ENCODE measurements at regions not wholly inside any gene's neighbourhood (a gene's known extent, or its start where the extent isn't known, plus 50 kb on each side); places are given as distances from the start of the nearest gene placed in this dataset.

DNA sequence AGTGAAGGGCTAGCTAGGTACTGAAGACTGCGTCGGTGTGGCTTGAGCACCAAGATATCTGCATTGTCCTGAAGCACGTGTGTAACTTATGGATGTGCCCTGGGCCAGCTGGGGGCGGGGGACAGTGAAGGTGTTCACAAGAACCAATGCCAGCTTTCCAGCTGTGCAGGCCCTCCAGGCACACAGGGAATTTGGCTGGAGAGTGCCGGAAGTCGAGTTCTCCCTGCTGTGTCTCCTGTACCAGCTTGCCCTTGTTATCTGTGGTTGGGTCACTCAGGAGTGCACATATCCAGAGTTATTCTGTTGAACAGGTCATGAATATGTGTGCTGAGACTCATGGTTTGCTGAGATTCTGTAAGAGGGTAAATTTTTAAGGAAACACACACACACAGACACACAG, 75.9 kb upstream of the CRY1 start:
- no peak overlapping the region for H3K9ac ChIP-seq (ENCODE audit: insufficient read depth, low read depth, low read length)
- ATAC-seq (no peak), DNase-seq (ENCODE audit: low spot score) (no peak), FAIRE-seq (no peak)
- intact Hi-C loops (cut with micrococcal nuclease; ENCODE audit: unreplicated experiment) (no loop called here), in situ Hi-C loops (cut with HindIII; ENCODE audit: extremely low pct_ligation_motif_present, low pct_unique_long_range_greater_than_20kb) (no loop called here)
- peaks cover 0 to under 1% of the 10 kb centered on the region in 2 experiments; a peak in 2 of 5 replicates for H3K27me3 ChIP-seq (ENCODE audit: control insufficient read depth in 1 of 2, insufficient read depth in 2 of 2, low read length in 2 of 2)
- TF ChIP-seq ISL2 (CRISPR knock-in tag; IDR thresholded peaks at IDR 0.05) (no peak), ZNF549 (CRISPR knock-in tag; IDR thresholded peaks at IDR 0.05) (no peak), ZNF331 (CRISPR knock-in tag; IDR thresholded peaks at IDR 0.05) (no peak), ZNF383 (CRISPR knock-in tag; IDR thresholded peaks at IDR 0.05; ENCODE audit: borderline replicate concordance) (no peak), SP1 (IDR thresholded peaks at IDR 0.05) (no peak), SP1 (CRISPR knock-in tag; IDR thresholded peaks at IDR 0.05) (no peak)
- H3K4me2 ChIP-seq (ENCODE audit: low read depth, low read length): no peak overlapping the region
- no peak overlapping the region for H3K27ac ChIP-seq (ENCODE audit: extremely low read length, insufficient read depth, low read length)
- H3K4me3 ChIP-seq (replicated peaks in 1 of 3; ENCODE audit: insufficient read depth in 1 of 3, low read depth in 2 of 3, low read length in 3 of 3): no peak overlapping the region
- H4K20me1 ChIP-seq (ENCODE audit: insufficient read depth, low read length): no peaks in the 10 kb centered on the region
- H3K36me3 ChIP-seq (replicated peaks in 1 of 2; ENCODE audit: control insufficient read depth in 1 of 2, insufficient read depth in 2 of 2, low read length in 2 of 2): no peaks in the 10 kb centered on the region
- H2AFZ ChIP-seq (ENCODE audit: low read length): no peak overlapping the region
- no peaks in the 10 kb centered on the region for H3K9me3 ChIP-seq (ENCODE audit: low read length)
- no peaks in the 10 kb centered on the region for H3K4me1 ChIP-seq (ENCODE audit: insufficient read depth, low read length)
- ChIA-PET POLR2A (no interaction called here), CTCF (ENCODE audit: low intra/inter-chr PET ratio, low total read pairs) (no interaction called here)
- no TSS peak for BruUV-seq (replicated peaks)
- no peaks in the 10 kb centered on the region for H3K79me2 ChIP-seq (ENCODE audit: insufficient read depth, low read length)
- WGBS (ENCODE audit: low lambda C conversion rate): 14% methylated on average over 6 of the region's 6 CpGs

DNA sequence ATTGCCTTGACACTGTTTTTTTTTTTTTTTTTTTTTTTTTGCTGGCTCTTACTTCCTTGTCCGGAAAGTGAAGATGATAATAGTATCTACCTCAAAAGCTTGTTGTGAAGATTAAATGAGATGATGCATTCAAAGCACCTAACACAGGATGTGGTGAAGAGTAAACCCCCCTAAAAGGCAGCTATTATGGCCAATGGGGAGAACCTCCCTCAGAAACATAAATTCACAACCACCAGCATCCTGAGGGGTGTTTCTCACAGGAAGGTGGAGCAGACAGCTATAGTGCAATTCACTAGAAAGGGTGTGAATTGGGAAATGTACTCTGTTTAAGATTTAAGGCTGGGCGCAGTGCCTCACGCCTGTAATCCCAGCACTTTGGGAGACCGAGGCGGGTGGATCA, 85.4 kb upstream of the CRY1 start:
- no peak for DNase-seq (ENCODE audit: low spot score)
- no peak overlapping the region for H3K4me2 ChIP-seq (ENCODE audit: low read depth, low read length)
- intact Hi-C loops (cut with micrococcal nuclease; ENCODE audit: unreplicated experiment): no loop called here
- no TSS peak for BruUV-seq (replicated peaks)
- H3K27ac ChIP-seq (ENCODE audit: extremely low read length, insufficient read depth, low read length): no peak overlapping the region
- H3K79me2 ChIP-seq (ENCODE audit: insufficient read depth, low read length): no peaks in the 10 kb centered on the region
- no peak overlapping the region for H2AFZ ChIP-seq (ENCODE audit: low read length)
- no peak for FAIRE-seq
- no peaks in the 10 kb centered on the region for H4K20me1 ChIP-seq (ENCODE audit: insufficient read depth, low read length)
- 23% methylated on average over 5 of the region's 5 CpGs for WGBS (ENCODE audit: low lambda C conversion rate)
- TF ChIP-seq TAF1 (CRISPR knock-in tag; IDR thresholded peaks at IDR 0.05) (no peak), ZNF570 (CRISPR knock-in tag; IDR thresholded peaks at IDR 0.05; ENCODE audit: borderline replicate concordance) (no peak), ATF7 (IDR thresholded peaks at IDR 0.05) (no peak), ATF7 (CRISPR knock-in tag; IDR thresholded peaks at IDR 0.05) (no peak), REPIN1 (CRISPR knock-in tag; IDR thresholded peaks at IDR 0.05; ENCODE audit: borderline replicate concordance, low read depth) (no peak), HMGA1 (CRISPR knock-in tag; conservative IDR thresholded peaks at IDR 0.05) (no peak), TBX3 (IDR thresholded peaks at IDR 0.05; ENCODE audit: borderline replicate concordance) (no peak), TEAD2 (CRISPR knock-in tag; IDR thresholded peaks at IDR 0.05) (no peak), ZFP37 (CRISPR knock-in tag; IDR thresholded peaks at IDR 0.05; ENCODE audit: borderline replicate concordance) (no peak)
- TF ChIP-seq, protein P1, sequence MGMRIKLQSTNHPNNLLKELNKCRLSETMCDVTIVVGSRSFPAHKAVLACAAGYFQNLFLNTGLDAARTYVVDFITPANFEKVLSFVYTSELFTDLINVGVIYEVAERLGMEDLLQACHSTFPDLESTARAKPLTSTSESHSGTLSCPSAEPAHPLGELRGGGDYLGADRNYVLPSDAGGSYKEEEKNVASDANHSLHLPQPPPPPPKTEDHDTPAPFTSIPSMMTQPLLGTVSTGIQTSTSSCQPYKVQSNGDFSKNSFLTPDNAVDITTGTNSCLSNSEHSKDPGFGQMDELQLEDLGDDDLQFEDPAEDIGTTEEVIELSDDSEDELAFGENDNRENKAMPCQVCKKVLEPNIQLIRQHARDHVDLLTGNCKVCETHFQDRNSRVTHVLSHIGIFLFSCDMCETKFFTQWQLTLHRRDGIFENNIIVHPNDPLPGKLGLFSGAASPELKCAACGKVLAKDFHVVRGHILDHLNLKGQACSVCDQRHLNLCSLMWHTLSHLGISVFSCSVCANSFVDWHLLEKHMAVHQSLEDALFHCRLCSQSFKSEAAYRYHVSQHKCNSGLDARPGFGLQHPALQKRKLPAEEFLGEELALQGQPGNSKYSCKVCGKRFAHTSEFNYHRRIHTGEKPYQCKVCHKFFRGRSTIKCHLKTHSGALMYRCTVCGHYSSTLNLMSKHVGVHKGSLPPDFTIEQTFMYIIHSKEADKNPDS (CRISPR knock-in tag; IDR thresholded peaks at IDR 0.05): no peak
- H3K36me3 ChIP-seq (replicated peaks in 1 of 2; ENCODE audit: control insufficient read depth in 1 of 2, insufficient read depth in 2 of 2, low read length in 2 of 2): no peaks in the 10 kb centered on the region
- H3K4me3 ChIP-seq (replicated peaks in 1 of 3; ENCODE audit: insufficient read depth in 1 of 3, low read depth in 2 of 3, low read length in 3 of 3): no peak overlapping the region
- ATAC-seq: no peak
- ChIA-PET CTCF (ENCODE audit: low intra/inter-chr PET ratio, low total read pairs) (no interaction called here), POLR2A (no interaction called here)
- in situ Hi-C loops (cut with HindIII; ENCODE audit: extremely low pct_ligation_motif_present, low pct_unique_long_range_greater_than_20kb): no loop called here
- no peaks in the 10 kb centered on the region for H3K4me1 ChIP-seq (ENCODE audit: insufficient read depth, low read length)
- H3K27me3 ChIP-seq (ENCODE audit: control insufficient read depth in 1 of 2, insufficient read depth in 2 of 2, low read length in 2 of 2): peaks cover 0 to 9% of the 10 kb centered on the region in 2 experiments; a peak in 2 of 5 replicates
- H3K9me3 ChIP-seq (ENCODE audit: low read length): no peaks in the 10 kb centered on the region
- H3K9ac ChIP-seq (ENCODE audit: insufficient read depth, low read depth, low read length): no peak overlapping the region
